GM19328 (cell line): ENCODE measurements at regions not wholly inside any gene's neighbourhood (a gene's known extent, or its start where the extent isn't known, plus 50 kb on each side); places are given as distances from the start of the nearest gene placed in this dataset.

Experiments used
- ATAC-seq: cut with Tn5 transposase; IDR thresholded peaks from one replicate; pipeline ENCODE4 v1.9.1; 2021; ENCODE audit warnings: mild to moderate bottlenecking, moderate library complexity; ENCODE audit not compliant: unreplicated experiment

GRCh38 chr5:56358703-56359681 is 125.9 kb upstream of the ANKRD55 start:
- ATAC-seq: no peak

GRCh38 chr5:56358046-56358445 is 124.9 kb upstream of the ANKRD55 start:
- ATAC-seq: no peak

- ATAC-seq: no peak
These were observed 124.3 kb upstream of the ANKRD55 start for GRCh38 chr5:56357426-56357825.

- ATAC-seq: no peak
These were observed 123.7 kb upstream of the ANKRD55 start for GRCh38 chr5:56356836-56357160.

- ATAC-seq: no peak
These were observed 123.1 kb upstream of the ANKRD55 start for GRCh38 chr5:56356121-56356835.

GRCh38 chr5:56354836-56355235 is 121.7 kb upstream of the ANKRD55 start:
- no peak for ATAC-seq

- no peak for ATAC-seq
These were observed 119.9 kb upstream of the ANKRD55 start for GRCh38 chr5:56352808-56353590.

- ATAC-seq: no peak
These were observed 117.6 kb upstream of the ANKRD55 start for GRCh38 chr5:56350597-56351170.

- ATAC-seq: no peak
These were observed 117.0 kb upstream of the ANKRD55 start for GRCh38 chr5:56350011-56350596.

GRCh38 chr5:56349461-56349860 is 116.3 kb upstream of the ANKRD55 start:
- no peak for ATAC-seq

- no peak for ATAC-seq
These were observed 113.8 kb upstream of the ANKRD55 start for GRCh38 chr5:56346741-56347535.

- no peak for ATAC-seq
These were observed 113.0 kb upstream of the ANKRD55 start for GRCh38 chr5:56346044-56346710.

- no peak for ATAC-seq
These were observed 112.2 kb upstream of the ANKRD55 start for GRCh38 chr5:56345352-56345751.

GRCh38 chr5:56344594-56344993 is 111.5 kb upstream of the ANKRD55 start:
- no peak for ATAC-seq

- no peak for ATAC-seq
These were observed 110.9 kb upstream of the ANKRD55 start for GRCh38 chr5:56343988-56344387.

- ATAC-seq: no peak
These were observed 109.5 kb upstream of the ANKRD55 start for GRCh38 chr5:56342616-56343015.

GRCh38 chr5:56340196-56340980 is 107.3 kb upstream of the ANKRD55 start:
- no peak for ATAC-seq

GRCh38 chr5:56339732-56340131 is 106.6 kb upstream of the ANKRD55 start:
- ATAC-seq: no peak
